Calu3 (cell line): ENCODE measurements at regions not wholly inside any gene's neighbourhood (a gene's known extent, or its start where the extent isn't known, plus 50 kb on each side); places are given as distances from the start of the nearest gene placed in this dataset.

Source experiments
- BruUV-seq: library from RNA; stranded (reverse); fragments of 400-500 nt; replicated peaks from 2 replicates; lab custom pipeline; 2021; lab: Mats Ljungman, UMichigan
- CTCF ChIA-PET: fragments of 300-600 bp; sonication (Branson Sonifier 250); formaldehyde crosslinking; loops from one replicate; lab custom pipeline; 2022; ENCODE audit warnings: antibody characterized with exemption; lab: Charles Lee
- DNase-seq: peaks from one replicate; pipeline ENCODE4 v3.0.0; 2022
- H3K27ac Mint-ChIP-seq: one replicate; pipeline ENCODE4 v1.8.0; 2022; ENCODE audit warnings: mixed read lengths; ENCODE audit not compliant: unreplicated experiment
- H3K27me3 Mint-ChIP-seq: one replicate; pipeline ENCODE4 v1.8.0; 2022; ENCODE audit warnings: mixed read lengths; ENCODE audit not compliant: unreplicated experiment
- H3K36me3 Mint-ChIP-seq: one replicate; pipeline ENCODE4 v1.8.0; 2022; ENCODE audit warnings: mild to moderate bottlenecking, moderate library complexity, mixed read lengths; ENCODE audit not compliant: insufficient read depth, unreplicated experiment
- H3K4me1 Mint-ChIP-seq: one replicate; pipeline ENCODE4 v1.8.0; 2022; ENCODE audit warnings: mild to moderate bottlenecking, low read depth, mixed read lengths; ENCODE audit not compliant: unreplicated experiment
- H3K4me3 Mint-ChIP-seq: one replicate; pipeline ENCODE4 v1.8.0; 2022; ENCODE audit warnings: mild to moderate bottlenecking, low read depth, moderate library complexity, mixed read lengths; ENCODE audit not compliant: unreplicated experiment
- H3K9me3 Mint-ChIP-seq: one replicate; pipeline ENCODE4 v1.8.0; 2022; ENCODE audit warnings: low read depth, mixed read lengths; ENCODE audit not compliant: unreplicated experiment
- intact Hi-C: fragments of 100-400 bp; cut with micrococcal nuclease; formaldehyde crosslinking; loops from one replicate; pipeline ENCODE4 v1.10.0; 2022; ENCODE audit not compliant: unreplicated experiment
- TF ChIP-seq, protein P1 (sequence below): fragments of 200-600 bp; IDR thresholded peaks from one replicate; pipeline ENCODE4 v1.8.0; 2022; ENCODE audit warnings: antibody characterized with exemption; ENCODE audit not compliant: unreplicated experiment

DNA sequence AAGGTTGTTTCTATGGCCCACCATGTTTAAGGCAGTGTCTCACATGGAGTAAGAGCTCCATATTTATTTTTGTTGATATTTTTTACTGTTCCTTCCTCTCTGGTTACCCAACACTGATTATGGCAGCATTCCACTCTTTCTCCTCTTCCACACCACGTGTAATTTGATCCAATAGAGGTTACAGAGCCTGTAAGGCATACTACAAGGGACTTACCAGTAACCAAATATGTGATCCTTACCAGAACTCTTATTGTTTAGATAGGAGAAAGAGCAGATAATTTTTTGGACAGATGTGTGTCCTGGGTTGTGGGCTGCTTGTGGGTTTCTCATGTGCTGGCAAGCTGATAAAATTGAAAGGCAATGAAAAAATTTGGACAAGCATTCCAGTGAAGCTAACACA lies 261.3 kb downstream of the TMEM167A start:
- Mint-ChIP-seq H3K9me3 (peaks cover 2% of the 10 kb centered on the region), H3K27ac (no peak overlapping the region), H3K36me3 (no peaks in the 10 kb centered on the region), H3K27me3 (no peaks in the 10 kb centered on the region), H3K4me1 (no peaks in the 10 kb centered on the region), H3K4me3 (no peak overlapping the region)
- DNase-seq, result no peak
- intact Hi-C loops, result no loop called here
- TF ChIP-seq, protein P1, sequence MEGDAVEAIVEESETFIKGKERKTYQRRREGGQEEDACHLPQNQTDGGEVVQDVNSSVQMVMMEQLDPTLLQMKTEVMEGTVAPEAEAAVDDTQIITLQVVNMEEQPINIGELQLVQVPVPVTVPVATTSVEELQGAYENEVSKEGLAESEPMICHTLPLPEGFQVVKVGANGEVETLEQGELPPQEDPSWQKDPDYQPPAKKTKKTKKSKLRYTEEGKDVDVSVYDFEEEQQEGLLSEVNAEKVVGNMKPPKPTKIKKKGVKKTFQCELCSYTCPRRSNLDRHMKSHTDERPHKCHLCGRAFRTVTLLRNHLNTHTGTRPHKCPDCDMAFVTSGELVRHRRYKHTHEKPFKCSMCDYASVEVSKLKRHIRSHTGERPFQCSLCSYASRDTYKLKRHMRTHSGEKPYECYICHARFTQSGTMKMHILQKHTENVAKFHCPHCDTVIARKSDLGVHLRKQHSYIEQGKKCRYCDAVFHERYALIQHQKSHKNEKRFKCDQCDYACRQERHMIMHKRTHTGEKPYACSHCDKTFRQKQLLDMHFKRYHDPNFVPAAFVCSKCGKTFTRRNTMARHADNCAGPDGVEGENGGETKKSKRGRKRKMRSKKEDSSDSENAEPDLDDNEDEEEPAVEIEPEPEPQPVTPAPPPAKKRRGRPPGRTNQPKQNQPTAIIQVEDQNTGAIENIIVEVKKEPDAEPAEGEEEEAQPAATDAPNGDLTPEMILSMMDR, result no peak
- CTCF ChIA-PET, result no interaction called here
- BruUV-seq, result no TSS peak

- no peak overlapping the region for H3K27ac Mint-ChIP-seq
- DNase-seq, result no peak
- H3K9me3 Mint-ChIP-seq, result peaks cover 2% of the 10 kb centered on the region
- CTCF ChIA-PET, result no interaction called here
- no peaks in the 10 kb centered on the region for H3K36me3 Mint-ChIP-seq
- TF ChIP-seq, protein P1, result no peak
- no peaks in the 10 kb centered on the region for H3K4me1 Mint-ChIP-seq
- H3K4me3 Mint-ChIP-seq, result no peak overlapping the region
- no peaks in the 10 kb centered on the region for H3K27me3 Mint-ChIP-seq
- no TSS peak for BruUV-seq
- intact Hi-C loops, result no loop called here
Observed at GRCh38 chr5:82813861-82814260, 263.3 kb downstream of the TMEM167A start.

DNA sequence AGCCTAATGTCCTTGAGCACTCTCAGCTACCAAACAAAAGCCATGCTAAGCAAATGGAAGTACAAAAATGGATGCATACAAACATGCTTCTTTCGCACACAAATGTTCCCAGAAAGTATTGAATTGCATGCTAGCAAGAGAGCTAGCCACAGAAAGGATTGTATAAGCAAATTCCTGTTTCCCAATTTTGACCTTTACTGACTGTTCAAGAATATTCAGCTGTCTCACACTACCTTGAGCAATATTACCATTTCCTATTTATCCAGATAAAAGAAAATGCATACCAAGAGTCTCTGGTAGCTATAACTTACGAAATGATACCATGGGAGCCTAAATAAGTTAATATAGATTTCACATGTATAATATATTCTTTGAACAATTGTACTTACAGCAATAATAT lies 264.6 kb downstream of the TMEM167A start:
- H3K4me3 Mint-ChIP-seq, result no peak overlapping the region
- intact Hi-C loops, result no loop called here
- TF ChIP-seq, protein P1, result no peak
- no peaks in the 10 kb centered on the region for H3K36me3 Mint-ChIP-seq
- CTCF ChIA-PET, result no interaction called here
- H3K4me1 Mint-ChIP-seq, result no peaks in the 10 kb centered on the region
- H3K27ac Mint-ChIP-seq, result no peak overlapping the region
- H3K27me3 Mint-ChIP-seq, result no peaks in the 10 kb centered on the region
- no peak for DNase-seq
- H3K9me3 Mint-ChIP-seq, result peaks cover 2% of the 10 kb centered on the region
- BruUV-seq, result no TSS peak

- intact Hi-C loops, result no loop called here
- BruUV-seq, result no TSS peak
Observed at GRCh38 chr5:82811490-82811889, 265.7 kb downstream of the TMEM167A start.

More at GRCh38 chr5:82811490-82811889, 265.7 kb downstream of the TMEM167A start:
- no peak for DNase-seq
- CTCF ChIA-PET, result no interaction called here
- no peaks in the 10 kb centered on the region for H3K27me3 Mint-ChIP-seq
- no peaks in the 10 kb centered on the region for H3K4me1 Mint-ChIP-seq
- no peaks in the 10 kb centered on the region for H3K36me3 Mint-ChIP-seq
- H3K4me3 Mint-ChIP-seq, result no peak overlapping the region
- TF ChIP-seq, protein P1, result no peak
- no peaks in the 10 kb centered on the region for H3K9me3 Mint-ChIP-seq
- no peak overlapping the region for H3K27ac Mint-ChIP-seq
